ENCODE measurements at regions not wholly inside any gene's neighbourhood (a gene's known extent, or its start where the extent isn't known, plus 50 kb on each side); places are given as distances from the start of the nearest gene placed in this dataset.

- H3K36me3 Mint-ChIP-seq (ENCODE audit: low read depth): no peaks in the 10 kb centered on the region
- no peaks in the 10 kb centered on the region for H3K9me3 Mint-ChIP-seq
- no peak overlapping the region for H3K4me3 Mint-ChIP-seq
- DNase-seq (no peak), ATAC-seq (no peak)
- TF ChIP-seq CTCF (IDR thresholded peaks at IDR 0.05): no peak
- H3K27ac Mint-ChIP-seq: no peak overlapping the region
- H3K4me1 Mint-ChIP-seq (ENCODE audit: low read depth): peaks cover 4% of the 10 kb centered on the region
- intact Hi-C loops (cut with micrococcal nuclease): no loop called here
- CTCF ChIA-PET: interaction anchor here (1.0 kb wide), 1 partner anchor 11 kb away, joined by 3 read pairs; no protein-coding TSS in a partner anchor
- POLR2A ChIA-PET: no interaction called here
- H3K27me3 Mint-ChIP-seq: peaks cover 4% of the 10 kb centered on the region
Observed at GRCh38 chr5:18771097-18771610, 1136.9 kb downstream of the TAF11L14 start.

DNA sequence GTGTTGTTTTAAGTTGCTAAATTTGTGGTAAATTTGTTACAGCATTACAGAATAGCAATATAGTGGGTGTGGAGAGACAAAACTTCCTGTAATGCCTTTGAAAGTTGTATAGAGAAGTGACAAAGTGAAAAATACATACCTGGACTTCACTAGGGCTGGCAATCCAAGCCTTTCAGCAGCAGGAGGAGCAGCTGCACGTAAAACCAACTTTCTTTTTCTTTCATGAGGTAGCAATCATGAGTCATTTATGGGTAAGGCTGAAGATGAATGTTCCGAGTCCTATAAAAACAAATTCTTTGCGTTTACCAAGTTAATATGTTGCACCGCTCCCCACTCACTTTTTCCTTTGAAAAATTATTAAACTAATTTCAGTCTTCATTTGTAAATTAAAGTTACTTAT is 1138.2 kb downstream of the TAF11L14 start:
- TF ChIP-seq CTCF (IDR thresholded peaks at IDR 0.05): no peak
- Mint-ChIP-seq H3K9me3 (no peaks in the 10 kb centered on the region), H3K36me3 (ENCODE audit: low read depth) (no peaks in the 10 kb centered on the region), H3K27me3 (peaks cover 4% of the 10 kb centered on the region), H3K27ac (no peak overlapping the region), H3K4me3 (no peak overlapping the region), H3K4me1 (ENCODE audit: low read depth) (peaks cover 4% of the 10 kb centered on the region)
- DNase-seq (peak; percentile 15), ATAC-seq (peak; percentile 45)
- ChIA-PET POLR2A (no interaction called here), CTCF (no interaction called here)
- intact Hi-C loops (cut with micrococcal nuclease): no loop called here

GRCh38 chr5:18778225-18778624 is 1144.0 kb downstream of the TAF11L14 start:
- Mint-ChIP-seq H3K36me3 (ENCODE audit: low read depth) (no peaks in the 10 kb centered on the region), H3K27me3 (no peaks in the 10 kb centered on the region), H3K4me1 (ENCODE audit: low read depth) (no peaks in the 10 kb centered on the region), H3K4me3 (no peak overlapping the region), H3K9me3 (peaks cover 3% of the 10 kb centered on the region), H3K27ac (no peak overlapping the region)
- DNase-seq: no peak
- intact Hi-C loops (cut with micrococcal nuclease): no loop called here
- CTCF ChIA-PET: no interaction called here
- no peak for ATAC-seq
- POLR2A ChIA-PET: no interaction called here
- TF ChIP-seq CTCF (IDR thresholded peaks at IDR 0.05): no peak

DNA sequence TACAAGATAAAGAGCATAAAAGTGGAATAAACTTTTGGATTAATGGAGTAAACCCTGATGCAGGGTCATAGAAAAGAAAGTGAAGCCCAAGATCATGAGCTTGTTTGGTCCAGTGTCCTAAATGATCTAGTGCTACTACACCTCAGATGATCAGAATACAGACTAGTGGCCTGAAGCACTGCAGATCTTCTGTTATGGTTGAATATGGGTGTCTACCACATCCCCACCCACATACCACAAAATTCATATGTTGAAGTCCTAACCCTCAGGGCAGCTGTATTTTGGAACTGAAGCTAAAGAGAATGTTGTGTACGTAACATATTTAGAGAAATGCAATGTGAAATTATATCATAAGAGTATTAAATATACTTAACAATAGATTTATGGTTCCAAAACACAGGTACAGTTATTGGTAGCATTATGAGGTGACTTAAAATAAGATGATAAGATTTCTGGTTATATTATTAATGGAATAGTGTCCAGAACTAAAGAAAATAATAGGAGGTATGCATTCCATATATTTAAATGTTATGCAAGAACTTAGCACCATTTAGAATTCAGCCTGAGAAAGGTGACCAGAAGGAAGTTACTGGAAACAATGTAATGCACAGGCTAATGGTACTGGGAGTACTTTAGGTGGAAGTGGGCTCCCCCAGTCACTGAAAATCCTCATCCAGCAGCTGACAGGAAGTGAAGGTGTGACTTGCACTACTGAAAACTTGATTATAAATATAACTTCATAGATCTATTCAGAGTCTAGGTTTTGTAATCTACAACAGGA is 1155.1 kb downstream of the TAF11L14 start:
- Mint-ChIP-seq H3K27ac (no peak overlapping the region), H3K4me3 (no peak overlapping the region), H3K9me3 (no peaks in the 10 kb centered on the region), H3K36me3 (ENCODE audit: low read depth) (no peaks in the 10 kb centered on the region), H3K4me1 (ENCODE audit: low read depth) (no peaks in the 10 kb centered on the region), H3K27me3 (no peaks in the 10 kb centered on the region)
- ChIA-PET POLR2A (no interaction called here), CTCF (no interaction called here)
- ATAC-seq: no peak
- no peak for DNase-seq
- no peak for TF ChIP-seq CTCF (IDR thresholded peaks at IDR 0.05)
- intact Hi-C loops (cut with micrococcal nuclease): no loop called here

- no peak overlapping the region for H3K27ac Mint-ChIP-seq
- ChIA-PET CTCF (no interaction called here), POLR2A (no interaction called here)
- DNase-seq: no peak
- intact Hi-C loops (cut with micrococcal nuclease): no loop called here
- no peak overlapping the region for H3K4me3 Mint-ChIP-seq
- peaks cover 2% of the 10 kb centered on the region for H3K27me3 Mint-ChIP-seq
- no peaks in the 10 kb centered on the region for H3K4me1 Mint-ChIP-seq (ENCODE audit: low read depth)
- no peaks in the 10 kb centered on the region for H3K36me3 Mint-ChIP-seq (ENCODE audit: low read depth)
- ATAC-seq: no peak
- H3K9me3 Mint-ChIP-seq: no peaks in the 10 kb centered on the region
- TF ChIP-seq CTCF (IDR thresholded peaks at IDR 0.05): no peak
Observed at GRCh38 chr5:18792145-18792544, 1157.9 kb downstream of the TAF11L14 start.

Data from activated CD8-positive, alpha-beta T cell treated with anti-CD3 and anti-CD28 coated beads for 36 hours (primary cell).